Mesothelial cell of epicardium (in vitro differentiated cells): ENCODE measurements at regions not wholly inside any gene's neighbourhood (a gene's known extent, or its start where the extent isn't known, plus 50 kb on each side); places are given as distances from the start of the nearest gene placed in this dataset.

Source experiments
- DNase-seq, 2 experiments: peaks; one replicate each; pipeline ENCODE4 v3.0.0; 2021; ENCODE audit warnings: low spot score in 2 of 2; ENCODE audit not compliant: unreplicated experiment in 2 of 2
- H3K27ac Mint-ChIP-seq: 2 replicates; pipeline ENCODE4 v1.8.0; 2021; ENCODE audit warnings: mixed read lengths
- H3K27me3 Mint-ChIP-seq: 2 replicates; pipeline ENCODE4 v1.8.0; 2021; ENCODE audit warnings: low read depth, mixed read lengths
- H3K36me3 Mint-ChIP-seq: 2 replicates; pipeline ENCODE4 v1.8.0; 2021; ENCODE audit warnings: mixed read lengths
- H3K4me1 Mint-ChIP-seq: 2 replicates; pipeline ENCODE4 v1.8.0; 2021; ENCODE audit warnings: mixed read lengths
- H3K4me3 Mint-ChIP-seq: 2 replicates; pipeline ENCODE4 v1.8.0; 2021; ENCODE audit warnings: mild to moderate bottlenecking, moderate library complexity, mixed read lengths
- H3K9me3 Mint-ChIP-seq: 2 replicates; pipeline ENCODE4 v1.8.0; 2021; ENCODE audit warnings: mixed read lengths
- CTCF ChIP-seq: fragments of 200-600 bp; sonication (generic); IDR thresholded peaks from one replicate; pipeline ENCODE4 v1.5.0; 2021; ENCODE audit warnings: antibody characterized with exemption; ENCODE audit not compliant: unreplicated experiment

- Mint-ChIP-seq H3K9me3 (no peaks in the 10 kb centered on the region), H3K27ac (no peak overlapping the region), H3K4me3 (no peak overlapping the region), H3K36me3 (no peaks in the 10 kb centered on the region), H3K27me3 (peaks cover 27% of the 10 kb centered on the region), H3K4me1 (no peaks in the 10 kb centered on the region)
- no peak for TF ChIP-seq CTCF
- DNase-seq: no peak
Measured at GRCh38 chr17:6297960-6298359, 137.0 kb downstream of the AIPL1 start.

DNA sequence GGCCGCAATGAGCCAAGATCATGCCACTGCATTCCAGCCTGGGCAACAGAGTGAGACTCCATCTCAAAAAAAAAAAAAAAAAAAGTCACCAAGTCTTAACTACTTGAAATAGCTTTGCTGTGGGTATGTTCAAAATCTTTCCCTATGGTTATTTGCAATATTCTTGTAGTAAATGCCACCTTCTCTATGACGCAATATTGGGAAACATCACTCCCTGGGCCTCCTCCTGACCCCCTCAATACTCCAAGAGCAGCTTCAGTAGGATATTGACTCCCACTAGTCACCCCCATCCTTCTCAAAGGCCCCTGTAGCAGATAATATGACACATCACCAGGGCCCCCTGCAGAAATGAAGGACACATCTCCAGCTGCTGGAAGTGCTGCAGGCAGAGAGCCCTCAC, 137.8 kb downstream of the AIPL1 start:
- Mint-ChIP-seq H3K36me3 (no peaks in the 10 kb centered on the region), H3K4me1 (no peaks in the 10 kb centered on the region), H3K27ac (no peak overlapping the region), H3K4me3 (no peak overlapping the region), H3K27me3 (peaks cover 26% of the 10 kb centered on the region), H3K9me3 (no peaks in the 10 kb centered on the region)
- no peak for DNase-seq
- TF ChIP-seq CTCF: no peak

DNA sequence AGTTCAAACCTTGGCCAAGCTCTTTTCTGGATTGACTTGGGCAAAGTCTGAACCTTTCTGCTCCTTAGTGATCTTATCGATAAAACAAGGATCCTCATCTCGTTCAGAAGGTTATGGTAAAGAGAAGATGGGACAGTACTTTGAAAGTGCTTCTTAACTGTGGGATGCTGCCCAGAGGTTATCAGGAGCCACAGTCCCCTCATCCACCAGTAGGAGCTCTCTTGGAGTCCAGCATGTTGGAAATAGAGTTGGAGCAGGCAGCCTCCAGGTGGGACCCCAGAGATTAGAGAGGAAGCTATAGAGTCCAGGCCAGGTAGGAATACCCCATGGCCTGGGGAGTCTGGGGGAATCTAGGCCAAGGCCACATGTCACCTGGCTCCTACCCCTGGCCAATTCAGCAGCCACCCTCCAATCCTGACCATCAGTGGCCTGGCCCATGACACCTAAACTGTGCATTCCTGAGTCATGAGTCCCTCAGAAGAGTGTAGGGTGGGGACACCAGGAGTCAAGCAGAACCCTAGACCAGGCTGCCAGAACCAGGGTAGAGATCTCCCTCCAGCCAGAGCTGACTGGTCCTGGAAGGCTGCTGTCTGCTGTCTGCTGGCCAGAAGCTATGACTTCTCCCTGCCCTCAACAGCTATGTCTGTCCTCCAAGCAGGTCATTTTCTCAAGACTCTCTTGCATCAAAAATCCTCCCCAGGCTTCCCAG, 144.3 kb downstream of the AIPL1 start:
- no peak overlapping the region for H3K27ac Mint-ChIP-seq
- no peaks in the 10 kb centered on the region for H3K9me3 Mint-ChIP-seq
- peaks cover 14% of the 10 kb centered on the region for H3K27me3 Mint-ChIP-seq
- TF ChIP-seq CTCF: no peak
- no peak overlapping the region for H3K4me3 Mint-ChIP-seq
- H3K4me1 Mint-ChIP-seq: no peaks in the 10 kb centered on the region
- no peak for DNase-seq
- no peaks in the 10 kb centered on the region for H3K36me3 Mint-ChIP-seq

GRCh38 chr17:6286233-6286632, 148.7 kb downstream of the AIPL1 start:
- Mint-ChIP-seq H3K9me3 (no peaks in the 10 kb centered on the region), H3K4me3 (no peak overlapping the region), H3K4me1 (no peaks in the 10 kb centered on the region), H3K27ac (no peak overlapping the region), H3K36me3 (no peaks in the 10 kb centered on the region), H3K27me3 (peaks cover 16% of the 10 kb centered on the region)
- TF ChIP-seq CTCF: no peak
- no peak for DNase-seq

GRCh38 chr17:6285486-6285885, 149.4 kb downstream of the AIPL1 start:
- Mint-ChIP-seq H3K27me3 (peaks cover 21% of the 10 kb centered on the region), H3K27ac (no peak overlapping the region), H3K4me3 (no peak overlapping the region), H3K9me3 (no peaks in the 10 kb centered on the region), H3K4me1 (no peaks in the 10 kb centered on the region), H3K36me3 (no peaks in the 10 kb centered on the region)
- no peak for TF ChIP-seq CTCF
- DNase-seq: no peak

- no peaks in the 10 kb centered on the region for H3K36me3 Mint-ChIP-seq
- TF ChIP-seq CTCF: no peak
- no peak overlapping the region for H3K4me3 Mint-ChIP-seq
- H3K27me3 Mint-ChIP-seq: peaks cover 23% of the 10 kb centered on the region
- no peaks in the 10 kb centered on the region for H3K4me1 Mint-ChIP-seq
- no peaks in the 10 kb centered on the region for H3K9me3 Mint-ChIP-seq
- H3K27ac Mint-ChIP-seq: no peak overlapping the region
- no peak for DNase-seq
Measured at GRCh38 chr17:6279659-6280058, 155.3 kb downstream of the AIPL1 start.
